WTC11 (cell line): ENCODE measurements at regions not wholly inside any gene's neighbourhood (a gene's known extent, or its start where the extent isn't known, plus 50 kb on each side); places are given as distances from the start of the nearest gene placed in this dataset.

Experiments
- ATAC-seq: fragments of 200-7000 bp; cut with Tn5 transposase; 2 replicates; pipeline ENCODE4 v1.10.0; 2021; ENCODE audit warnings: mild to moderate bottlenecking, moderate library complexity
- CTCF ChIA-PET: fragments of 300-600 bp; sonication (Branson Sonifier 250); formaldehyde crosslinking; loops from one replicate; lab custom pipeline; 2021; ENCODE audit warnings: antibody characterized with exemption; lab: Charles Lee
- POLR2A ChIA-PET: fragments of 350-600 bp; sonication (Branson Sonifier 250); formaldehyde crosslinking; loops from one replicate; lab custom pipeline; 2021; ENCODE audit warnings: antibody characterized with exemption; lab: Charles Lee
- DNase-seq: peaks from one replicate; pipeline ENCODE4 v3.0.0; 2021; ENCODE audit warnings: low spot score
- H3K27ac Mint-ChIP-seq: 2 replicates; pipeline ENCODE4 v1.8.0; 2021; ENCODE audit warnings: mixed read lengths
- H3K27me3 Mint-ChIP-seq: 2 replicates; pipeline ENCODE4 v1.8.0; 2021; ENCODE audit warnings: low read depth, mild to moderate bottlenecking, moderate library complexity, mixed read lengths
- H3K36me3 Mint-ChIP-seq: 2 replicates; pipeline ENCODE4 v1.8.0; 2021; ENCODE audit warnings: mixed read lengths
- H3K4me1 Mint-ChIP-seq: 2 replicates; pipeline ENCODE4 v1.8.0; 2022; ENCODE audit warnings: mixed read lengths
- H3K4me3 Mint-ChIP-seq: 2 replicates; pipeline ENCODE4 v1.8.0; 2021; ENCODE audit warnings: mild to moderate bottlenecking, moderate library complexity, mixed read lengths
- H3K9me3 Mint-ChIP-seq: 2 replicates; pipeline ENCODE4 v1.8.0; 2021; ENCODE audit warnings: mixed read lengths
- AR ChIP-seq: fragments of 250-450 bp; sonication (Bioruptor Pico); IDR thresholded peaks from 2 replicates; pipeline ENCODE4 v1.9.0; 2021; ENCODE audit warnings: mild to moderate bottlenecking
- EMX1 ChIP-seq: fragments of 250-450 bp; sonication (Bioruptor Pico); IDR thresholded peaks from 2 replicates; pipeline ENCODE4 v1.8.0; 2021; ENCODE audit warnings: mild to moderate bottlenecking
- FOXJ3 ChIP-seq: sonication (generic); formaldehyde crosslinking; IDR thresholded peaks from 2 replicates; pipeline ENCODE4 v1.9.0; 2021; ENCODE audit warnings: missing genetic modification reagents, mild to moderate bottlenecking, borderline replicate concordance
- GTF2I ChIP-seq: fragments of 250-450 bp; sonication (Bioruptor Pico); conservative IDR thresholded peaks from 2 replicates; pipeline ENCODE4 v1.4.0; 2021; ENCODE audit warnings: mild to moderate bottlenecking
- IRF1 ChIP-seq: sonication (generic); formaldehyde crosslinking; IDR thresholded peaks from 2 replicates; pipeline ENCODE4 v1.8.0; 2023; ENCODE audit warnings: missing genetic modification reagents
- IRF2 ChIP-seq: sonication (generic); formaldehyde crosslinking; IDR thresholded peaks from 2 replicates; pipeline ENCODE4 v1.8.0; 2022; ENCODE audit warnings: low read depth, missing genetic modification reagents, borderline replicate concordance
- KAT7 ChIP-seq: sonication (generic); formaldehyde crosslinking; IDR thresholded peaks from 2 replicates; pipeline ENCODE4 v1.8.1; 2023; ENCODE audit warnings: missing genetic modification reagents, mild to moderate bottlenecking, borderline replicate concordance
- MXD4 ChIP-seq: fragments of 250-450 bp; sonication (Bioruptor Pico); IDR thresholded peaks from 2 replicates; pipeline ENCODE4 v1.8.0; 2021; ENCODE audit warnings: mild to moderate bottlenecking, moderate library complexity, borderline replicate concordance
- MYBL2 ChIP-seq: sonication (generic); formaldehyde crosslinking; IDR thresholded peaks from 2 replicates; pipeline ENCODE4 v1.8.1; 2023; ENCODE audit warnings: mild to moderate bottlenecking, moderate library complexity, missing genetic modification reagents
- NR1H2 ChIP-seq: sonication (generic); formaldehyde crosslinking; IDR thresholded peaks from 2 replicates; pipeline ENCODE4 v1.9.0; 2021; ENCODE audit warnings: mild to moderate bottlenecking, moderate library complexity, missing genetic modification reagents
- PRDM15 ChIP-seq: sonication (generic); formaldehyde crosslinking; IDR thresholded peaks from 2 replicates; pipeline ENCODE4 v1.8.0; 2022; ENCODE audit warnings: missing genetic modification reagents
- PRRX2 ChIP-seq: fragments of 250-450 bp; sonication (Bioruptor Pico); IDR thresholded peaks from 2 replicates; pipeline ENCODE4 v1.8.0; 2021; ENCODE audit warnings: mild to moderate bottlenecking
- RELA ChIP-seq: sonication (generic); formaldehyde crosslinking; IDR thresholded peaks from 2 replicates; pipeline ENCODE4 v1.8.1; 2022; ENCODE audit warnings: missing genetic modification reagents, mild to moderate bottlenecking, borderline replicate concordance
- SOX15 ChIP-seq: fragments of 250-450 bp; sonication (Bioruptor Pico); IDR thresholded peaks from 2 replicates; pipeline ENCODE4 v1.9.0; 2021; ENCODE audit warnings: mild to moderate bottlenecking
- SP1 ChIP-seq: sonication (generic); formaldehyde crosslinking; conservative IDR thresholded peaks from 2 replicates; pipeline ENCODE4 v1.8.1; 2022; ENCODE audit warnings: missing genetic modification reagents
- ZBTB21 ChIP-seq: sonication (generic); formaldehyde crosslinking; IDR thresholded peaks from 2 replicates; pipeline ENCODE4 v1.8.1; 2023; ENCODE audit warnings: mild to moderate bottlenecking, missing genetic modification reagents, borderline replicate concordance
- ZMAT4 ChIP-seq: fragments of 250-450 bp; sonication (Bioruptor Pico); IDR thresholded peaks from 2 replicates; pipeline ENCODE4 v1.9.0; 2021; ENCODE audit warnings: mild to moderate bottlenecking
- ZNF219 ChIP-seq: sonication (generic); formaldehyde crosslinking; IDR thresholded peaks from 2 replicates; pipeline ENCODE4 v1.8.0; 2023; ENCODE audit warnings: missing genetic modification reagents, mild to moderate bottlenecking, borderline replicate concordance
- ZNF263 ChIP-seq: sonication (generic); formaldehyde crosslinking; IDR thresholded peaks from 2 replicates; pipeline ENCODE4 v1.8.1; 2022; ENCODE audit warnings: low read depth, mild to moderate bottlenecking, moderate library complexity, missing genetic modification reagents
- ZNF317 ChIP-seq: sonication (generic); formaldehyde crosslinking; IDR thresholded peaks from 2 replicates; pipeline ENCODE4 v1.8.1; 2023; ENCODE audit warnings: low read depth, mild to moderate bottlenecking, moderate library complexity, missing genetic modification reagents, borderline replicate concordance
- ZNF512 ChIP-seq: sonication (generic); formaldehyde crosslinking; IDR thresholded peaks from 2 replicates; pipeline ENCODE4 v1.8.1; 2022; ENCODE audit warnings: missing genetic modification reagents, borderline replicate concordance
- ZNF532 ChIP-seq: fragments of 250-450 bp; sonication (Bioruptor Pico); IDR thresholded peaks from 2 replicates; pipeline ENCODE4 v1.9.0; 2021; ENCODE audit warnings: mild to moderate bottlenecking, borderline replicate concordance

GRCh38 chr5:144033486-144033885, 137.0 kb downstream of the YIPF5 start (continued):
- TF ChIP-seq AR (CRISPR knock-in tag) (no peak), MXD4 (CRISPR knock-in tag) (no peak), PRRX2 (CRISPR knock-in tag) (no peak), PRDM15 (CRISPR knock-in tag) (no peak), SP1 (no peak), IRF1 (CRISPR knock-in tag) (no peak), ZNF263 (CRISPR knock-in tag) (no peak), GTF2I (CRISPR knock-in tag) (no peak), ZNF317 (CRISPR knock-in tag) (no peak), RELA (CRISPR knock-in tag) (no peak)
- TF ChIP-seq, all 79 proteins: peak for 0

- Mint-ChIP-seq H3K4me3 (no peak overlapping the region), H3K27me3 (no peaks in the 10 kb centered on the region), H3K36me3 (no peaks in the 10 kb centered on the region), H3K9me3 (peaks cover 9% of the 10 kb centered on the region), H3K27ac (no peak overlapping the region), H3K4me1 (no peaks in the 10 kb centered on the region)
- ChIA-PET POLR2A (no interaction called here), CTCF (no interaction called here)
- DNase-seq, result no peak
- no peak for ATAC-seq
- TF ChIP-seq FOXJ3 (CRISPR knock-in tag), result no peak
- no peak for TF ChIP-seq ZMAT4 (CRISPR knock-in tag)
- no peak for TF ChIP-seq NR1H2 (CRISPR knock-in tag)
- TF ChIP-seq EMX1, result no peak
- TF ChIP-seq IRF2 (CRISPR knock-in tag), result no peak
- TF ChIP-seq ZBTB21 (CRISPR knock-in tag), result no peak
- TF ChIP-seq MXD4 (CRISPR knock-in tag), result no peak
- TF ChIP-seq ZNF512, result no peak
- no peak for TF ChIP-seq KAT7 (CRISPR knock-in tag)
- no peak for TF ChIP-seq MYBL2
- no peak for TF ChIP-seq ZNF532 (CRISPR knock-in tag)
- no peak for TF ChIP-seq ZNF219
- TF ChIP-seq SOX15 (CRISPR knock-in tag), result no peak
Observed at GRCh38 chr5:144035046-144035740, 135.3 kb downstream of the YIPF5 start.
